ENCODE measurements at regions not wholly inside any gene's neighbourhood (a gene's known extent, or its start where the extent isn't known, plus 50 kb on each side); places are given as distances from the start of the nearest gene placed in this dataset.
A peak's percentile ranks its signal among the peaks of the same experiment; 100 is the strongest.

DNA sequence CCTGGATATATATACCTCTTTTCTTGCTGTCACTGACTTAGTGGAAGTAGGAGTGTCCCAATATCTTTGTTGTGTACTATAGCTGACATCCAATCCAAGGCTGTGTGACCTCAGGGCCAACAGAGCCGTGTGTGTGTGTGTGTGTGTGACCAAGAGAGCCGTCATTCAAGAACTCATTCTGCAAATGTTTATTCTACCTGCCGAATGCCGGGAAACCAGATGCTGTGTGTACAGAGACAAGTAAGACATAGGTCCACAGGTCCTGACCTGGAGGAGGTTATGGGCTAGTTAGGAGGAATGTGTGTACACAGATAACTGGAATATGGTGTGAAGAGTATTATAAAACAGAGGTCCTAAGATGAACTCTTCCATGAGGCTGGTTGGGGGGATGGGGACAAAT lies 190.0 kb downstream of the DHX35 start:
- no peak overlapping the region for H3K4me3 ChIP-seq (ENCODE audit: low read length in 3 of 3)
- no peaks in the 10 kb centered on the region for H3K36me3 ChIP-seq (ENCODE audit: control insufficient read depth in 2 of 3, insufficient read depth in 3 of 3, low read length in 3 of 3)
- H3K9ac ChIP-seq (ENCODE audit: low read length in 3 of 3): no peak overlapping the region
- no peaks in the 10 kb centered on the region for H3K27me3 ChIP-seq (ENCODE audit: control insufficient read depth, insufficient read depth, low read length)
- FAIRE-seq (no peak), DNase-seq (peak in 3 of 5 donors; percentile 51 to 87 (median 80))
- intact Hi-C loops (cut with DNase I): no loop called here
- H3K9me3 ChIP-seq (ENCODE audit: control insufficient read depth in 2 of 3, insufficient read depth in 1 of 3, low read length in 3 of 3): no peaks in the 10 kb centered on the region
- H3K27ac ChIP-seq (ENCODE audit: low read depth in 2 of 2, low read length in 2 of 2): no peak overlapping the region
- no peaks in the 10 kb centered on the region for H3K4me1 ChIP-seq (ENCODE audit: control insufficient read depth in 2 of 3, insufficient read depth in 2 of 3, low read depth in 1 of 3, low read length in 3 of 3)
- TF ChIP-seq, protein P1, sequence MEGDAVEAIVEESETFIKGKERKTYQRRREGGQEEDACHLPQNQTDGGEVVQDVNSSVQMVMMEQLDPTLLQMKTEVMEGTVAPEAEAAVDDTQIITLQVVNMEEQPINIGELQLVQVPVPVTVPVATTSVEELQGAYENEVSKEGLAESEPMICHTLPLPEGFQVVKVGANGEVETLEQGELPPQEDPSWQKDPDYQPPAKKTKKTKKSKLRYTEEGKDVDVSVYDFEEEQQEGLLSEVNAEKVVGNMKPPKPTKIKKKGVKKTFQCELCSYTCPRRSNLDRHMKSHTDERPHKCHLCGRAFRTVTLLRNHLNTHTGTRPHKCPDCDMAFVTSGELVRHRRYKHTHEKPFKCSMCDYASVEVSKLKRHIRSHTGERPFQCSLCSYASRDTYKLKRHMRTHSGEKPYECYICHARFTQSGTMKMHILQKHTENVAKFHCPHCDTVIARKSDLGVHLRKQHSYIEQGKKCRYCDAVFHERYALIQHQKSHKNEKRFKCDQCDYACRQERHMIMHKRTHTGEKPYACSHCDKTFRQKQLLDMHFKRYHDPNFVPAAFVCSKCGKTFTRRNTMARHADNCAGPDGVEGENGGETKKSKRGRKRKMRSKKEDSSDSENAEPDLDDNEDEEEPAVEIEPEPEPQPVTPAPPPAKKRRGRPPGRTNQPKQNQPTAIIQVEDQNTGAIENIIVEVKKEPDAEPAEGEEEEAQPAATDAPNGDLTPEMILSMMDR (IDR thresholded peaks at IDR 0.05; ENCODE audit: borderline replicate concordance, extremely low read depth, insufficient read depth): no peak

DNA sequence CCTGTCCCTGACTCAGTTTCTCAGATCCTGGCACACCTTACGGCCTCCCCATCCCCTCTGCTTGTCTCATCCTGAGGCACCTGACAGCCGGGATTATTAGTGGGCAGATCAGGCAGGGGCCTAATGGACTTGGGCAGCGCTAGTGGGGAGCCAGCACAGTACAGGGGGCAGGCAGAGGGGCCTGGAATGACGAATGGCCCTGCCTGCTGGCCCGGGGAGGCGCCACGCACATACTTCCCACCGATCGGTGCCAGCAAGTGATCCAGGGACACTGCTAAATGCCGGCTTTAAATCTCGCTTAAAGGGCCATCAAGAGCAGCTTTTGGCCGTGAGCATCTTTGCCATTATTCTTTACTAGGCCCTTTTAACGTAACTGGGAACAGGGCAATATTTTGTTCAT lies 188.4 kb downstream of the DHX35 start:
- intact Hi-C loops (cut with DNase I): no loop called here
- H3K4me3 ChIP-seq (ENCODE audit: low read length in 3 of 3): no peak overlapping the region
- H3K4me1 ChIP-seq (ENCODE audit: control insufficient read depth in 2 of 3, insufficient read depth in 2 of 3, low read depth in 1 of 3, low read length in 3 of 3): no peaks in the 10 kb centered on the region
- FAIRE-seq (no peak), DNase-seq (no peak)
- H3K27ac ChIP-seq (ENCODE audit: low read depth in 2 of 2, low read length in 2 of 2): no peak overlapping the region
- no peaks in the 10 kb centered on the region for H3K27me3 ChIP-seq (ENCODE audit: control insufficient read depth, insufficient read depth, low read length)
- H3K9ac ChIP-seq (ENCODE audit: low read length in 3 of 3): no peak overlapping the region
- TF ChIP-seq, protein P1 (IDR thresholded peaks at IDR 0.05; ENCODE audit: borderline replicate concordance, extremely low read depth, insufficient read depth): no peak
- H3K9me3 ChIP-seq (ENCODE audit: control insufficient read depth in 2 of 3, insufficient read depth in 1 of 3, low read length in 3 of 3): no peaks in the 10 kb centered on the region
- no peaks in the 10 kb centered on the region for H3K36me3 ChIP-seq (ENCODE audit: control insufficient read depth in 2 of 3, insufficient read depth in 3 of 3, low read length in 3 of 3)

DNA sequence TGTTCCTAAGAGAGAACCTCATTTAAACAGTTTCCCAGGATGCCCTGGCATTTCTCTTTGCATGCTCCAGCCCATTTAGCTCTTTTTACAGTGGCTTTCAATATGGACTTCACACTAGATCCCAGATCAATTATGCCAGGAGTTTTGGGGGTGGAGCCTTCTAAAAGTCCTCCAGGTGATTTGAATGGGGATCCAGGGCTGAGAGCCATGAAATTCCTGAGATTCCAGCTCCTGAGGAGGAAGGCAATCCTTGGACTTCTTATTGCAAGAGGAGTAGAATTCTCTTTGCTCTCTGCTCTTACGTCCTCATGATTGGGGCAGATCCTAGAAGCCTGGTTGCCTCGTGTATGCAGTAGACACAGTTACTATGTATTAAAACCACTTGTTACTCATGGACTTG lies 184.2 kb downstream of the DHX35 start:
- Histone ChIP-seq H3K4me1 (ENCODE audit: control insufficient read depth in 2 of 3, insufficient read depth in 2 of 3, low read depth in 1 of 3, low read length in 3 of 3) (no peaks in the 10 kb centered on the region), H3K36me3 (ENCODE audit: control insufficient read depth in 2 of 3, insufficient read depth in 3 of 3, low read length in 3 of 3) (no peaks in the 10 kb centered on the region), H3K27me3 (ENCODE audit: control insufficient read depth, insufficient read depth, low read length) (no peaks in the 10 kb centered on the region), H3K9me3 (ENCODE audit: control insufficient read depth in 2 of 3, insufficient read depth in 1 of 3, low read length in 3 of 3) (no peaks in the 10 kb centered on the region), H3K9ac (ENCODE audit: low read length in 3 of 3) (no peak overlapping the region), H3K4me3 (ENCODE audit: low read length in 3 of 3) (no peak overlapping the region), H3K27ac (ENCODE audit: low read depth in 2 of 2, low read length in 2 of 2) (no peak overlapping the region)
- FAIRE-seq (no peak), DNase-seq (no peak)
- TF ChIP-seq, protein P1 (IDR thresholded peaks at IDR 0.05; ENCODE audit: borderline replicate concordance, extremely low read depth, insufficient read depth): no peak
- intact Hi-C loops (cut with DNase I): no loop called here

DNA sequence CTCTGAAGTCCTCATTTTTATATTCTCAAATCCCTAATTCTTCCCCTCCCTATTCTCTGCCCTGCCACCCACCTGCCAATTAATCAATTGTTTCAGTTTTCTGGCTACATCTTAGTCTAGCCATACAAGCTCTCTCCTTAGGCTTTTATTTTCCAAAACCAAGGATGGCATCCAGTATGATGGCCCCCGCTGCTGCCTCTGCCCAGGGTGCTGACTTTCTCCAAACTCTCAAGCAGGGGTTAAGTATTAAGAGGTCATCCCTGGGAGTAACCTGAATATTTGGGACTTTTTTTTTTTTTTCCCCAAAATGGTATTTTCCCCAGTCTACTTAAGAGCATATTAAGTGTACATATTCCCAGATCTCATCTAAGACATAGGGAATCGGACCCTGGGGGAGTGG lies 183.8 kb downstream of the DHX35 start:
- DNase-seq (no peak), FAIRE-seq (no peak)
- Histone ChIP-seq H3K27ac (ENCODE audit: low read depth in 2 of 2, low read length in 2 of 2) (no peak overlapping the region), H3K4me1 (ENCODE audit: control insufficient read depth in 2 of 3, insufficient read depth in 2 of 3, low read depth in 1 of 3, low read length in 3 of 3) (no peaks in the 10 kb centered on the region), H3K36me3 (ENCODE audit: control insufficient read depth in 2 of 3, insufficient read depth in 3 of 3, low read length in 3 of 3) (no peaks in the 10 kb centered on the region), H3K9me3 (ENCODE audit: control insufficient read depth in 2 of 3, insufficient read depth in 1 of 3, low read length in 3 of 3) (no peaks in the 10 kb centered on the region), H3K4me3 (ENCODE audit: low read length in 3 of 3) (no peak overlapping the region), H3K9ac (ENCODE audit: low read length in 3 of 3) (no peak overlapping the region), H3K27me3 (ENCODE audit: control insufficient read depth, insufficient read depth, low read length) (no peaks in the 10 kb centered on the region)
- intact Hi-C loops (cut with DNase I): no loop called here
- TF ChIP-seq, protein P1 (IDR thresholded peaks at IDR 0.05; ENCODE audit: borderline replicate concordance, extremely low read depth, insufficient read depth): no peak

All from kidney (tissue), 13 donors.